GM19324 (cell line): ENCODE measurements at regions not wholly inside any gene's neighbourhood (a gene's known extent, or its start where the extent isn't known, plus 50 kb on each side); places are given as distances from the start of the nearest gene placed in this dataset.
"Not testable (repeated sequence)": the region's sequence is repeated elsewhere in the genome, so short reads cannot be mapped to it uniquely, and the experiment has no call there.

Source experiments
- ATAC-seq: cut with Tn5 transposase; IDR thresholded peaks from one replicate; pipeline ENCODE4 v1.9.1; 2021; ENCODE audit warnings: mild to moderate bottlenecking, moderate library complexity; ENCODE audit not compliant: unreplicated experiment, low FRiP score

DNA sequence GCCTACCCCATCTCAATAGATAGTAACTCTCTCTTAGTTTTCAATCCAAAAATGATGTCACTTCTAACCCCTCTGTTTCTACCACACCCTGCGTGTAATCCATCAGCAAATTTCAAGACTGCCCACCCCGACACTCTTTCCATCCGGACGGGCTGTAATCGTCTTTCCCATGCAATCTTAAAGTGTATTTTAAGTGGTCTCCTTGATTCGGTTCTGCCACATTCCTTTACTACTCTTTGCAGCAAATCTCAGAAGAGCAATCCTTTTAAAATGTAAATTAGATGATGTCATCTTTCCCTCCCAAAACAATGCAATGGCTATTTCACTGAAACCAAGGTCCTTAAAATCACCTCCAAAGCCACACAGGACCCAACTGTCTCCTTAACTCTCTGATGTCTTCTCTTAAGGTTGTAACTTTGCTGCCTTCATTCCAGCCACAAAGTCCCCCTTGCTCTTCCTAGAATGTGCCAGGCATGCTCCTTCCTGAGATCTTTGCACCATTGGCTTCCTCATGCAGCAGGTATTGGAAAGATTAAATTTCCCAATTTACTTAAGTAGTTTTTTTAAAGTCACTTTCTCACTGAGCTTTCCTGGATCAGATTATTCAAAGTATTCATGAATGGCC, 932.5 kb upstream of the WWC1 start:
- ATAC-seq, result no peak

DNA sequence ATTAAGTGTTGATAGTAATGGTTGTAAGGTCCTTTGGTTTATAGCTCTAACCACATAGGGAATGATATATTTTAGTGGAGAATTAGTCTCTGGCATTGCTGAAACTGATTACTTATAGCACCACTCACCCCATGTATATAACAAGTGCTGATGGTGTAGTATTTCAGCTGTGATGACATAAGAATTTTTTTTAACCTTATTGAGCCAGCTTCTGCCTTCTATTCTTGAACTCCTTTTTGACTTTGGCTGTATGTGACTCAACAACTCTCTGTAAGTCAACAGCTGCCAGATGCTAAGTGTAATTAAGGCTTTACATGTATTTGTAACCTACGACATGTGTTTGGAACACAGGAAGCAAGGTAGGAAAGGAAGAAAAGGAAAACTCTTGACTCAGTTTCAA, 929.6 kb upstream of the WWC1 start:
- ATAC-seq, result no peak

- ATAC-seq, result no peak
Measured at GRCh38 chr5:167363065-167363464, 928.4 kb upstream of the WWC1 start.

- no peak for ATAC-seq
Measured at GRCh38 chr5:167375125-167375524, 916.3 kb upstream of the WWC1 start.

DNA sequence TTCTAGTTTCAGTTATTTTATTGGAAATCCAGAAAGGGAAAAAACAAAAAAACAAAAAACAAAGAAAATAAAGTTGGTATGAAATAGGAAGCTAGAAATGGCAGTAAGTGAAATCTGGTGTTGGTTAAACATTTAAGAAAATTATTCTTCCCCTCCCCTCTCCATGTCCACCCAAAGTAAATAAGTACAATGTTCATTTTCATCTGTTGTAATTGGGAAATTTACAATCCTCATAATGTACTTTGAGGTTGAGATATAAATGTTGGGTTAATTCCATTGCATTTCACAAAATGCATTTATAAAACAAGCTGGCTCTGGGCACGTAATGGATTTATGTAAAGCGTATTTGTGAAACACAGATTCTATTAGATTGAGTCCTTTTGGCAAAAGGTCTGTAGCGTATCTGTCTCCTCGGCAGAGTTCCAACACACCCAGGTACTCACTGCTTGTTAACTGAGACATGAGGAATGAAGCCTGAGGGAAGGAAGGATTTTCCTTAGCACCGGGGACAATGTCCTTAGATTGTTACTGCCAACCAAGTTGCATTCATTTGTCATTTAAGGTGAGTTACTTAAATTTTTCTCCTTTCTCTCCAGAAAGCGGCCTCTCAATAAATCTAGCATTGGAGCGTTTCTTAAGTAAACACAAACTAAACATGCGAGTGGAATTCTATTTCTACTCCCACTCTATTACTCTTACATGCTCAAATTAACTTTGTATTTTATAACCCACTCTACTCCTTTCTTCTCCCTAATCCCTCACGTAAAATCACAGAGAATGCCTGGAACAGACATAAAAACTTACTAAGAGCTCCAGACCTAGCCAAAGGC, 912.3 kb upstream of the WWC1 start:
- no peak for ATAC-seq

- no peak for ATAC-seq
Measured at GRCh38 chr5:167381457-167381856, 910.0 kb upstream of the WWC1 start.

DNA sequence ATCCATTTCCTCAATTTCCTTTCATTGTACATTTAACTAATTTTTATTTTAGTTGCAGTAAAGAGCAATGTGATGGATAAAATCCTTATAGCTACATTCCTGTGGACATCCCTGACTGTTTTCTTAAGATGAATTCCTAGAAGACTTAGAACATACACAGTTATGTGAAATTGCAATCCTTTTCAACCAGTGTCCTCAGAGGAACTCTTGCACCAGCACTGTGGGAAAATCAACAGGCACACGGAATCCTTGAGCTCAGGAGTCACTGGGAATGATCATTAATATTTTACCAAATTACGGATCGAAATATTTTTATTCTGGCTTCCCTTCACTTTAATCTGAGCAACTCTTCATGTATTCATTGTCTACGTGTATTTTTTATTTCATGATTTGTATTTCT, 901.9 kb upstream of the WWC1 start:
- no peak for ATAC-seq

GRCh38 chr5:167391286-167391685, 900.2 kb upstream of the WWC1 start:
- not testable (repeated sequence) for ATAC-seq

DNA sequence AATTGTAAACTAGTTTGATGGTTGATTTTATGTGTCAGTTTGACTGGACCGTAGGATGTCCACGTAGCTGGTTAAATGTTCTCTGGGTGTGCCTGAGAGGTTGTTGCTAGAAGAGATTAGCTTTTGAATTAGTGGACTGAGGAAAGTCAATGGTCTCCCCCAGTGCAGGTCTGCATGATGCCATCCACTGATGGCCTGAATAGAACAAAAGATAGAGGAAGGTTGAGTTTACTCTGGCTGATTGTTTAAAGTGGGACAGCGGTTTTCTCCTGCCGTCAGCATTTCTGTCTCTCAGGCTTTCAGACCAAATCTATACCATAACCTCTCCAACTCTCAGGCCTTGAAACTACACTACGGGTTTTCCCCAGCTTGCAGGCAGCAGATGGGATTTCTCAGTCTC, 899.2 kb upstream of the WWC1 start:
- ATAC-seq, result no peak

- no peak for ATAC-seq
Measured at GRCh38 chr5:167393358-167393757, 898.1 kb upstream of the WWC1 start.

DNA sequence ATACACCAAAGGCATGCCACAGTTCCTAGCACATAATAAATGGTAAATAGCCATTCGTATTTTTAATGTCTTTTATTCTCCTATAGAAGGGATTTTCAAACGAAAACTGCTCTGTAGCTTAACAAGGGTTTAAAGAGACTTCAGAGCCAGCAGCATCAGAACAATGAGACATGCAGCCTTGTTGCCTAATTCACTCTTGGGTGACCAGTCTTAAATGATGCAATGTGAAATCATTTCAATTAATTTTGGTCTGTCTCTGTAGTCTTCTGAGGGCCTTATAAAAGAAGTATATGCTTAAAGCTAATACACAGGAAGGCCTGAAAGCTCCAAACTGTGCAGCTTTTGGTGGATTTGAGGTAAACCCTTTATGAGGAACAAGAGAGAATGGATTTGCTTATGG, 888.8 kb upstream of the WWC1 start:
- ATAC-seq, result no peak

GRCh38 chr5:167406513-167406912, 884.9 kb upstream of the WWC1 start:
- no peak for ATAC-seq

DNA sequence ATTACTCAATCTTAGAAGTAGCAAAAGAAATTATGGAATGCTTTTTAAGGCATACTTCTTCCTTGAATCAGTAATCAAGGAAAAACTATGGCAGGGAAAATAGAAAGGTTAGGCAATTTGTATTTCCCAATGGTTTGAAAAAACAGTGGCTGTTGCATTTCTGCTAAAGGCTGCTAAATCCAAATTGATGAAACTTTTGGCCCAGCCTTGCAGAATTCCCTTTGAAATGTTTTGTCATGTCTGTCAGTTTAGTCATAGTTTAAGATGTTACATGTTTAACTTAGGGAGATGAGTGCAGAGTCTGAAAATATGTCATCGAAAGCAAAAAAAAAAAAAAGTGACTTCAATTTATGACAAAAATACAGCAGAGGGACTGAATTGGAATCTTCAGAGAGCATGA, 878.9 kb upstream of the WWC1 start:
- ATAC-seq, result no peak

GRCh38 chr5:167413506-167413905, 877.9 kb upstream of the WWC1 start:
- no peak for ATAC-seq

GRCh38 chr5:167414611-167415010, 876.8 kb upstream of the WWC1 start:
- ATAC-seq, result no peak

DNA sequence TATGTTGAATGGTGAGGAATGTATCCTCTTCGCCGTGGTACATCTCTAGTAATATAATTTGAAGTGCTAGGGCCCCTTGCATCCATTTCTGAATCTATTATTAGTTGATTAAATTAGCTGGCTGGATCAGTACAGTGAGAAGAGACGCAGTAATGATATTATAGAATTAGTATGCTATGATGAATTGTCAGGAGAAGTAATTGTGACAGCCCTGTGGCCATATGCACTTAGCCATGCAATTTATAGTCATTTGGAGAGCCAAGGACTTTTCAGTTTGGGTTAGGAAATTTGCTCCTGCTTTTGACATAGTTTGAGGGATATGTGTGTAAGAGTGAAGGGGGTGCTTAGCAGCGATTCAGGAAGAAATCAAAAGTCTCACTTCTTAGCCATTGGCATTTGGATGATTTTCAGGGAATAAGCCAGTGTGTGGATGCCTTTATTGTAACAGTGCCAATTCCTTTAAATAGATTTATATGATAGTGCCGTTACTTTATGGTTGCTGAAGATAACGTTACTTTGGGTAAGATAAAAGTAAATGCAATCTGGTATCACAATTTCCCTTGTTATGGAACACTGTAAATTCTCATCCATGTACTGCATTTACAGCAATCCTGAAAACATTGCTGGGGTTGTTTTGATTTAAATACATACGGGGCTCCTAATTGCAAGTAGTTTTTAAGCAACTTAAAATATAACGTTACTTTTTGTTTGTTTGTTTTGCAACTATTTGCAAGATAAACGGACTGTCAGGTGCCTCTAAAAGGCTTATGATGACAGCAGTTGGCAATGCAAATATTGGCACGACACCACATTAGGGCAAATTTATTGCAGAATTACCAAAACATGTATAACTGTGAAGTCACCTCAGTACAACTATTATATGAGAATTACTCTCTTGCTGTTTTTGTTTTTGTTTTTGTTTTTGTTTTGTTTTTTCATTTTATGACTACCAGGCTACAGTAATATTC, 875.4 kb upstream of the WWC1 start:
- ATAC-seq, result no peak

DNA sequence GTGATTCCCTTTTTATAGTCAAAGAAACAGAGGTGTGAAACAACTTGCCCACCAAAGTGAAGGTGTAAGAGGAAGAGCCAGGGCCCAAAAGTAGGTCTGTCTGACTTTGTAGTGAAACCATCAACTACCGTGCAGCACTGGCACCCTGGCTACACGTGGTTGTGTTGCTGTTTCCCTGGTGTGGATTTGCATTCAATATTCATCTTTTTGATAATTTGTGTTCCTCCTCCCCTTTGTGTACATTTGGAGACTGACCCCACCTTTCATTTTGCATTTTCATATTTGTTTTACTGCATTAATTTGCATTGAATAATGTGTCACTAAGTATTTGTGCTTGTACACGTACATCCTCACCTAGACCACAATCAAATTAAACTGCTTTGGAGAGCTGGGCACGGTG, 873.8 kb upstream of the WWC1 start:
- no peak for ATAC-seq

DNA sequence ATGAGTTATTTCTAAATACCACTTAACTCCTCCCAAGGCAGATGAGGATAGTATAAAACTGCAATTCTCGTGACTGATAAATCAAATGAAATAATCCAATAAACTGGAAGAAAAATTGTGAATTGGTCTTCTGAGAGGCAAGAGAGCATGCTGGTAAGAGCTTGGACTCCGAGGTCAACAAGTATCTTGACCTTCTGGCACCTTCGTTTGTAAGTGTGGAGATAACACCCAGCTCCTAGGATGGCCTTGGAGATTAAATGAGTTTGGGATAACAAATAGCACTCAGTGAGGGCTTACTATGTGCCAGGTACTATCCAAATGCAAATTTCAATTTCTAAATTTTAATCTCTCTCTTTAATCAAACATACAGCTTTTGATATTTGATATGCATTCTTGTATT, 866.3 kb upstream of the WWC1 start:
- no peak for ATAC-seq

DNA sequence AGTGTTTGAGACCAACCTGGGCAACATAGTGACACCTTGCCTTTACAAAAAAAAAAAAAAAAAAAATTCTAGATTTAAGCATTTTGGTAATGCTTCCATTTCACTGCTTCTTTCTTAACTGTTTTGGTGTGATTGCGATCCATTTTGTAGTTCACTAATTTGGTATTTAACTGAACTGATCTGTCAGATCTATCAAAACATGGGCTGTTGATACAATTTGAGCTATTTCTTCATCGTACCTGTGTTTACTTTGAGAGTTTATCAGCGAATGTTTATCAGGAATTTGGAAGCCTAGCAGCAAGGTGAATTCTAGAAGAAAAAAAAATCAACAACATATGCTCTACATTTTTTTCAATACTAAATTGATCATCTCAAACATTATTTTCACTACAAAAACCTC, 864.9 kb upstream of the WWC1 start:
- no peak for ATAC-seq

DNA sequence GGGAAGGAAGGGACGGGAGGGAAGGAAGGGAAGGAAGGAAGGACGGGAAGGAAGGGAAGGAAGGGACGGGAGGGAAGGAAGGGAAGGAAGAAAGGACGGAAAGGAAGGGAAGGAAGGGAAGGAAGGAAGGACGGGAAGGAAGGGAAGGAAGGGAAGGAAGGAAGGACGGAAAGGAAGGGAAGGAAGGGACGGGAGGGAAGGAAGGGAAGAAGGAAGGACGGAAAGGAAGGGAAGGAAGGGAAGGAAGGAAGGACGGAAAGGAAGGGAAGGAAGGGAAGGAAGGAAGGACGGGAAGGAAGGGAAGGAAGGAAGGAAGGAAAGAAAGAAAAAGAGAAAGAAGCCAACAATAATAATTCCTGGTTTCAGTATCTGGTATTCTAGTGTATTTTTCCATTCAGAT, 863.8 kb upstream of the WWC1 start:
- not testable (repeated sequence) for ATAC-seq

GRCh38 chr5:167440846-167441245, 850.6 kb upstream of the WWC1 start:
- no peak for ATAC-seq
